ENCODE measurements at regions not wholly inside any gene's neighbourhood (a gene's known extent, or its start where the extent isn't known, plus 50 kb on each side); places are given as distances from the start of the nearest gene placed in this dataset.

GRCh38 chr11:22558664-22559063 lies 67.0 kb downstream of the FANCF start:
- H3K4me1 Mint-ChIP-seq (ENCODE audit: insufficient read depth, unreplicated experiment), result no peaks in the 10 kb centered on the region
- TF ChIP-seq CTCF (IDR thresholded peaks at IDR 0.05; ENCODE audit: unreplicated experiment), result no peak
- ChIA-PET CTCF (interaction anchor here (1.1 kb wide), 1 partner anchor 314 kb away, joined by 3 read pairs; no protein-coding TSS in a partner anchor), POLR2A (no interaction called here)
- no peak overlapping the region for H3K27ac Mint-ChIP-seq (ENCODE audit: low read depth, unreplicated experiment)
- no peak overlapping the region for H3K4me3 Mint-ChIP-seq (ENCODE audit: unreplicated experiment)
- intact Hi-C loops (cut with micrococcal nuclease), result no loop called here
- peaks cover 51% of the 10 kb centered on the region for H3K27me3 Mint-ChIP-seq (ENCODE audit: insufficient read depth, unreplicated experiment)
- no peaks in the 10 kb centered on the region for H3K36me3 Mint-ChIP-seq (ENCODE audit: insufficient read depth, unreplicated experiment)
- H3K9me3 Mint-ChIP-seq (ENCODE audit: unreplicated experiment), result no peaks in the 10 kb centered on the region
- no peak for DNase-seq (ENCODE audit: unreplicated experiment)
- BruUV-seq (replicated peaks), result no TSS peak

DNA sequence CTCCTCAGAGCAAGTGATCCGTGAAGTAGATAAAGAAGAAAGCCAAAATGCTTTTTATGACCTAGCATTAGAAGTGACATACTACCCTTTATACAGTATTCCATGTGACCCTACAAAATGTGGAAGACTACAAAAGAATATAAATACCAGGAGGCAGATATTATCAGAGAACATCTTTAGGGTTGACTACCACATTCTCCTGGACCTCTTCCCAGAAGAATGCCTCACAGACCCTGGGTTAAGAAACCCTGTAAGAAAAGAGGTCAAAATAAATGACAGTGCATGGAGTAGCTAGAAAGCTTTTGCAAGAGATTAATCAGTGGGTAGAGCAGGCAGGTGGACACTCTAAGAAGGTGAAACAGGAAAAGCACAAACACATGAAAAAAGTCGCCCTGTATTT lies 69.2 kb downstream of the FANCF start:
- no TSS peak for BruUV-seq (replicated peaks)
- intact Hi-C loops (cut with micrococcal nuclease), result no loop called here
- POLR2A ChIA-PET, result no interaction called here
- CTCF ChIA-PET, result no interaction called here
- peaks cover 49% of the 10 kb centered on the region for H3K27me3 Mint-ChIP-seq (ENCODE audit: insufficient read depth, unreplicated experiment)
- no peak for TF ChIP-seq CTCF (IDR thresholded peaks at IDR 0.05; ENCODE audit: unreplicated experiment)
- H3K36me3 Mint-ChIP-seq (ENCODE audit: insufficient read depth, unreplicated experiment), result no peaks in the 10 kb centered on the region
- no peaks in the 10 kb centered on the region for H3K9me3 Mint-ChIP-seq (ENCODE audit: unreplicated experiment)
- no peak overlapping the region for H3K27ac Mint-ChIP-seq (ENCODE audit: low read depth, unreplicated experiment)
- H3K4me1 Mint-ChIP-seq (ENCODE audit: insufficient read depth, unreplicated experiment), result no peaks in the 10 kb centered on the region
- DNase-seq (ENCODE audit: unreplicated experiment), result no peak
- H3K4me3 Mint-ChIP-seq (ENCODE audit: unreplicated experiment), result no peak overlapping the region

DNA sequence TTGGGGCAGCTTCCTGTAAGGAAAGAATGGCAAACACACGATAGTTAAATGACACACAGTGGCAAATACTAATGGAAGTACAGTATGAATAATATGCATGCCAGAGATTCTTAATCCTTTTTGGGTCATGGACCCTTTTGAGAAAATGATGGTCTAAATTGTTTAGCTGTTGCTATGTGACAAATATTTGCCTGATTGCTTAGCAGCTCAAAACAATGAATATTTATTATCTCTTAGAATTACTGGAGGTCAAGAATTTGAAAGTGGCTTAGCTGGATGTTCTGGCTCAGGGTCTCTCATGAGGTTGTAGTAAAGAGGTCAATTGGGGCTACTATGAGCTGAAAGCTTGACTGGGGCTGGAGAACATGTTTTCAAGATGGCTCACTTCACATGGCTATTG lies 69.7 kb downstream of the FANCF start:
- Mint-ChIP-seq H3K4me3 (ENCODE audit: unreplicated experiment) (no peak overlapping the region), H3K9me3 (ENCODE audit: unreplicated experiment) (no peaks in the 10 kb centered on the region), H3K27ac (ENCODE audit: low read depth, unreplicated experiment) (no peak overlapping the region), H3K36me3 (ENCODE audit: insufficient read depth, unreplicated experiment) (no peaks in the 10 kb centered on the region), H3K4me1 (ENCODE audit: insufficient read depth, unreplicated experiment) (no peaks in the 10 kb centered on the region), H3K27me3 (ENCODE audit: insufficient read depth, unreplicated experiment) (peaks cover 54% of the 10 kb centered on the region)
- ChIA-PET CTCF (interaction anchor here (0.6 to 0.9 kb wide), 4 partner anchors 9 to 232 kb away, joined by 3 to 4 read pairs (median 4); no protein-coding TSS in a partner anchor), POLR2A (no interaction called here)
- BruUV-seq (replicated peaks), result no TSS peak
- no peak for DNase-seq (ENCODE audit: unreplicated experiment)
- intact Hi-C loops (cut with micrococcal nuclease), result no loop called here
- TF ChIP-seq CTCF (IDR thresholded peaks at IDR 0.05; ENCODE audit: unreplicated experiment), result no peak

- no peak for TF ChIP-seq CTCF (IDR thresholded peaks at IDR 0.05; ENCODE audit: unreplicated experiment)
- no peak overlapping the region for H3K27ac Mint-ChIP-seq (ENCODE audit: low read depth, unreplicated experiment)
- no peaks in the 10 kb centered on the region for H3K36me3 Mint-ChIP-seq (ENCODE audit: insufficient read depth, unreplicated experiment)
- CTCF ChIA-PET, result interaction anchor here (0.8 to 1.6 kb wide), 3 partner anchors 11 to 219 kb away, joined by 3 to 4 read pairs (median 3); no protein-coding TSS in a partner anchor
- intact Hi-C loops (cut with micrococcal nuclease), result no loop called here
- DNase-seq (ENCODE audit: unreplicated experiment), result no peak
- no peaks in the 10 kb centered on the region for H3K4me1 Mint-ChIP-seq (ENCODE audit: insufficient read depth, unreplicated experiment)
- POLR2A ChIA-PET, result no interaction called here
- no TSS peak for BruUV-seq (replicated peaks)
- peaks cover 56% of the 10 kb centered on the region for H3K27me3 Mint-ChIP-seq (ENCODE audit: insufficient read depth, unreplicated experiment)
- no peak overlapping the region for H3K4me3 Mint-ChIP-seq (ENCODE audit: unreplicated experiment)
- no peaks in the 10 kb centered on the region for H3K9me3 Mint-ChIP-seq (ENCODE audit: unreplicated experiment)
Measured at GRCh38 chr11:22554221-22554620, 71.4 kb downstream of the FANCF start.

All from MCF 10A (cell line).